ENCODE measurements at regions not wholly inside any gene's neighbourhood (a gene's known extent, or its start where the extent isn't known, plus 50 kb on each side); places are given as distances from the start of the nearest gene placed in this dataset.

DNA sequence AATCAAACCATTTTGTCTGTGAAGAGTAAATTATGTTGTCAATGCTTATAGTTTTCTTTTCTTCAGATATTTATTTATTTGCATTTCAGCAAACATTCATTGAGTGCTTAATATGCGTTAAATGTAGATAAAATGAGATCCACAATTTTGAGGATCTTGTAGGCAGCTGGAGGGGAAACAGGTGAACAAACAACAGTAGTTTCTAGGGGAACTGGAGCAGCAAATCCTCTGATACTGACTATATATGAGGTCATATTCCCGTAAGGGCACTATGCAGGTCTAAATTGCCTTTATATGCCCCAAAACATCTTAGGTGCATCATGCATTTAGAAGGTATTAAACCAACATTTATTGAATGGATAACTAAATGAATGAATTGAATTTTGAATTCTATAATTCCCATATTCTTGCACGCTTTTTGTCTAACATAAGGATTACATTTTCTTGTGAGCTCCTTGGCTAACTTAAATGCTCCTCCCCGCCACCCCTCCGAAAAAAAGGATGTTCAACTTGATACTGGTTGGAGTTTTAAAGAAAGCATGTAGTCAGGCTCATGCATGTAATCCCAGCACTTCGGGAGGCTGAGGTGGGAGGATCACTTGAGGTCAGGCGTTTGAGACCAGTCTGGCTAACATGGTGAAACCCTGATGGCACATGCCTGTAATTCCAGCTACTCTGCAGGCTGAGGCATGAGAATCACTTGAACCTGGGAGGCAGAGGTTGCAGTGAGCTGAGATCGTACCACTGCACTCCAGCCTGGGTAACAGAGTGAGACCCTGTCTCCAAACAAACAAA lies 299.8 kb downstream of the TMEM38B start:
- Histone ChIP-seq H3K36me3 (ENCODE audit: control insufficient read depth, insufficient read depth, low read length) (no peaks in the 10 kb centered on the region), H3K4me1 (no peaks in the 10 kb centered on the region), H3K27ac (no peak overlapping the region), H3K9me3 (ENCODE audit: control insufficient read depth, low read length) (no peaks in the 10 kb centered on the region), H3K9ac (no peak overlapping the region), H2AFZ (no peak overlapping the region), H3K4me2 (ENCODE audit: low read length) (no peak overlapping the region), H3K79me2 (no peaks in the 10 kb centered on the region), H3K27me3 (ENCODE audit: control insufficient read depth, insufficient read depth, low read length) (no peaks in the 10 kb centered on the region), H3K4me3 (ENCODE audit: low read depth, low read length) (no peak overlapping the region)
- TF ChIP-seq CTCF (IDR thresholded peaks at IDR 0.05), result no peak

DNA sequence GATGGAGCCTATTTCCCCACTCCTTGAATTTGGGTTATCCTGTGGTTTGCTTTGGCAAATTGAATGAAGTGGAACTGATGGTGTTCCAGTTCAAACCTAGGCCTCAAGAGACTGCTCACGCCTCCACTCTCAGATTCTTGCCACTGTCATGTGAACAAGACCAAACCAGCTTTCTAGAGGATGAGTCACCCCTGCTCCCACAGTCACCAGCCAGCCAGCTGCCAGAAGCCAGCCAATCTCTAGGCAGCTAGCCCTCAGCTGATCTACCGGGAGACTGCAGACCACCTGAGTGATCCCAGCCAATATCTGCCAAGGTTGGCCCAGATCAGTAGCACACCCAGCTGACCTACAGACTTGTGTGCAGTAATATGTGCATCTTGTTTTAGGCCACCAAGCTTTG lies 300.6 kb downstream of the TMEM38B start:
- Histone ChIP-seq H3K79me2 (no peaks in the 10 kb centered on the region), H3K27me3 (ENCODE audit: control insufficient read depth, insufficient read depth, low read length) (no peaks in the 10 kb centered on the region), H3K9me3 (ENCODE audit: control insufficient read depth, low read length) (no peaks in the 10 kb centered on the region), H3K9ac (no peak overlapping the region), H3K4me1 (no peaks in the 10 kb centered on the region), H2AFZ (no peak overlapping the region), H3K36me3 (ENCODE audit: control insufficient read depth, insufficient read depth, low read length) (no peaks in the 10 kb centered on the region), H3K27ac (no peak overlapping the region), H3K4me2 (ENCODE audit: low read length) (no peak overlapping the region), H3K4me3 (ENCODE audit: low read depth, low read length) (no peak overlapping the region)
- TF ChIP-seq CTCF (IDR thresholded peaks at IDR 0.05), result no peak

GRCh38 chr9:106017198-106017740 lies 322.9 kb downstream of the TMEM38B start:
- H3K9ac ChIP-seq, result no peak overlapping the region
- no peaks in the 10 kb centered on the region for H3K9me3 ChIP-seq (ENCODE audit: control insufficient read depth, low read length)
- H2AFZ ChIP-seq, result no peak overlapping the region
- no peak overlapping the region for H3K27ac ChIP-seq
- no peak overlapping the region for H3K4me2 ChIP-seq (ENCODE audit: low read length)
- H3K36me3 ChIP-seq (ENCODE audit: control insufficient read depth, insufficient read depth, low read length), result no peaks in the 10 kb centered on the region
- no peak overlapping the region for H3K4me3 ChIP-seq (ENCODE audit: low read depth, low read length)
- no peaks in the 10 kb centered on the region for H3K4me1 ChIP-seq
- H3K79me2 ChIP-seq, result no peaks in the 10 kb centered on the region
- TF ChIP-seq CTCF (IDR thresholded peaks at IDR 0.05), result no peak
- H3K27me3 ChIP-seq (ENCODE audit: control insufficient read depth, insufficient read depth, low read length), result no peaks in the 10 kb centered on the region

DNA sequence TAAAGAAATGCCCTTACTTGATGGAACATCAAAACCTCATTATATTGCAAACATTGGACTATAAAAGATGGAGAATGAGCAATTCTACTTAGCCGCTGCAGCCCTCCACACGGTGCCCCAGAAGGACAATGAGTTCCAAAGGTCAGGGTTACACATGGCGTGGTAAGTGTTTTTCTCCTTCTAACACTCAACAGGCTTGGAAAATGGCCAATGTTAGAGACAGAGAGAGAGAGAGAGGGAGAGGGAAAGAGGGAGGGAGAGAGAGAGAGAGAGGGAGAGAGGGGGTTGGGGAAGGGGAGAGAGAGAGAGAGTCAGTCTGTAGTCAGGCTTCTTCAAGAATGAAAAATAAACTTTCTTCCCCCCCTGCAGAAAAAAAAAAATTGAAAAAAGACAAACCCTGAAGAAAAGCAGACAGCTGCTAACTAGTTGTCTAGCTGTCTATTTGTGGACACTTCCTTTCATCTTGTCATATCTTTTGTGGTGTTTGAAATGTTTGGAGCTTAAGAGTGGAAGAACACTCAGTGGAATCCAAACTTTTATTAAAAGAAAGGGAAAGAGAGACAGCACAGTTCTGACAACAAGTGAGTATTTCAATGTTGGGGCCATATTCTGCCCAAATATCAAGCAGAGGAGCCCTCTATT lies 324.8 kb downstream of the TMEM38B start:
- TF ChIP-seq CTCF (IDR thresholded peaks at IDR 0.05), result no peak
- Histone ChIP-seq H3K79me2 (no peaks in the 10 kb centered on the region), H3K4me3 (ENCODE audit: low read depth, low read length) (no peak overlapping the region), H3K4me1 (no peaks in the 10 kb centered on the region), H3K36me3 (ENCODE audit: control insufficient read depth, insufficient read depth, low read length) (no peaks in the 10 kb centered on the region), H3K9ac (no peak overlapping the region), H2AFZ (no peak overlapping the region), H3K9me3 (ENCODE audit: control insufficient read depth, low read length) (no peaks in the 10 kb centered on the region), H3K27me3 (ENCODE audit: control insufficient read depth, insufficient read depth, low read length) (no peaks in the 10 kb centered on the region), H3K27ac (no peak overlapping the region), H3K4me2 (ENCODE audit: low read length) (no peak overlapping the region)

All from parathyroid adenoma (tissue), 2 donors.